A673 (cell line): ENCODE measurements at regions not wholly inside any gene's neighbourhood (a gene's known extent, or its start where the extent isn't known, plus 50 kb on each side); places are given as distances from the start of the nearest gene placed in this dataset.

Experiments
- EZH2 ChIP-seq: fragments of 200-600 bp; sonication (generic); IDR thresholded peaks from 2 replicates; pipeline ENCODE4 v1.6.1; 2017; ENCODE audit warnings: borderline replicate concordance, low read depth, mild to moderate bottlenecking, mixed read lengths, antibody characterized with exemption, low read length; ENCODE audit not compliant: poor library complexity, severe bottlenecking
- TF ChIP-seq, protein P1 (sequence below): fragments of 300-800, 200-600 bp; sonication (generic); conservative IDR thresholded peaks from 2 replicates; pipeline ENCODE4 v1.5.1; 2017; ENCODE audit warnings: low read depth, mild to moderate bottlenecking, antibody characterized with exemption, low read length, moderate library complexity, mixed read lengths

DNA sequence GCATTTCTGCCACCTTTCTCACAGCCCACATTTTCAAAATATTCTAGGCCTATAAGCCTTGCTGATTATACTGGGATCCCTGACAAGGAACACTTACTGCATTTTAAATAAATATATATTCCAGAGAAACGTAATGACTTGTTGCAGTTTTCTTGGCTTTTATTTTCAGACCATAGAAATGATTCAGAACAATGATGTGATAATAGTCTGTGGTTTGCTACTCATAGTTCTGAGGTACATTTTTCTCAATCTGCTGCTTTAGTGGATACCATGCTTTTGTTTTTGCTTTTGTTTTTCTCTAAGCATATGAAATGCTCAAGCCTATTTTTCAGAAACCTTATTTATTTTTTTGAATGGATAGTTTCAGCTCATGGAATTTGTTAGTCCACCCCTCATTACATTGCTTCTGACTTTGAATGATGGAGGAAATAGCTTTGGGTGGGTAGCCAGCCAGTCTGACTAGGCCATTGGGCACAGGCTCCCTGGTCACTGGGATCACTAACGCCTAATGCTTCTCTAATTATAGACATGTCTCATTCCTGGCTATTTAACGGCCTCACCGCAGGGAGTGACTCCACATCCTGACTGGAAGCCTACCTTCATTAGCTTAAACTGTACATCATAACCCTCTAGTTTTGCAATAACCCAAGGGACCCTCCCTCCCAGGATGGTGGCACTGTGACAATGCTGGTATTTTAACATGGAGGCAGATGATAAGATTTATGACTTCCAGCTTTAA, 66.1 kb downstream of the MBL2 start:
- TF ChIP-seq, protein P1, sequence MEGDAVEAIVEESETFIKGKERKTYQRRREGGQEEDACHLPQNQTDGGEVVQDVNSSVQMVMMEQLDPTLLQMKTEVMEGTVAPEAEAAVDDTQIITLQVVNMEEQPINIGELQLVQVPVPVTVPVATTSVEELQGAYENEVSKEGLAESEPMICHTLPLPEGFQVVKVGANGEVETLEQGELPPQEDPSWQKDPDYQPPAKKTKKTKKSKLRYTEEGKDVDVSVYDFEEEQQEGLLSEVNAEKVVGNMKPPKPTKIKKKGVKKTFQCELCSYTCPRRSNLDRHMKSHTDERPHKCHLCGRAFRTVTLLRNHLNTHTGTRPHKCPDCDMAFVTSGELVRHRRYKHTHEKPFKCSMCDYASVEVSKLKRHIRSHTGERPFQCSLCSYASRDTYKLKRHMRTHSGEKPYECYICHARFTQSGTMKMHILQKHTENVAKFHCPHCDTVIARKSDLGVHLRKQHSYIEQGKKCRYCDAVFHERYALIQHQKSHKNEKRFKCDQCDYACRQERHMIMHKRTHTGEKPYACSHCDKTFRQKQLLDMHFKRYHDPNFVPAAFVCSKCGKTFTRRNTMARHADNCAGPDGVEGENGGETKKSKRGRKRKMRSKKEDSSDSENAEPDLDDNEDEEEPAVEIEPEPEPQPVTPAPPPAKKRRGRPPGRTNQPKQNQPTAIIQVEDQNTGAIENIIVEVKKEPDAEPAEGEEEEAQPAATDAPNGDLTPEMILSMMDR = no peak
- no peak for TF ChIP-seq EZH2
